HG03175 (cell line): ENCODE measurements at regions not wholly inside any gene's neighbourhood (a gene's known extent, or its start where the extent isn't known, plus 50 kb on each side); places are given as distances from the start of the nearest gene placed in this dataset.

Experiments
- ATAC-seq: cut with Tn5 transposase; IDR thresholded peaks from one replicate; pipeline ENCODE4 v1.9.1; 2021; ENCODE audit warnings: mild to moderate bottlenecking, moderate library complexity; ENCODE audit not compliant: unreplicated experiment

DNA sequence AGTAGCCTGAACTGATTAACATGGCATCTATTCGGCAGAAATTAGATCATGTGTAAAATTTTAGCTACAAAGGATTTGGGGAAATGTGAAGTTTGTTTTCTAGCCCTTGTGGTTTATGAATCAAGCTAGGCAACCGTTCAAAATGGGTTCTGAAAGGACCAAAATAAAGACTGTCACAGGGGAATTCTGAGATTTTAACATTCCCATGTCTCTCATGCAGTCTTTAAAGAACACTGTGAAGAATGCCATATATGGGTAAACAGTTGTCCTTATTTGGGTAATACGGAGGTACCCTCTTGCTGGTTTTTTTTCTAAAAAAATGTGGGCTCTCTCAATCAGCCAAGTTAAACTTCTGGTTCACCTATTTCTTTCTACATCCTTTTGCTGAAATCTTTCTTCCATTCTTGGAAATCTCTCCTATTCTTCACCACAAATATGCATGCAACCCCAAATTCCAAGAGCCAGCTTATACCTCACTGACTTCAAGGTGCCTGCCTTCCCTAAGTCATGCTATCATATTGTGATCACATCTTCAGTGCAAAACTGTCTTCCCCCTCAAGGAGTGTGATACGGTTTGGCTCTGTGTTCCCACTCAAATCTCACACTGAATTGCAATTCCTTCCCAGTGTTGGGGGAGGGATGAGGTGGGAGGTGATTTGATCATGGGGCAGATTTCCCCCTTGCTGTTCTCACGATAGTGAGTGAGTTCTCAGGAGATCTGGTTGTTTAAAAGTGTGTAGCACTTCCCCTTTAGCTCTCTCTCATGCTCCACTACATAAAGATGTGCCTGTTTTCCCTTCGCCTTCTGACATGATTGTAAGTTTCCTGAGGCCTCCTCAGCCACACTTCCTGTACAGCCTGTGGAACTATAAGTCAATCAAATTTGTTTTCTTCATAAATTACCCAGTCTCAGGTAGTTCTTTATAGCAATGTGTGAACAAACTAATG is 308.7 kb downstream of the TTLL7 start:
- no peak for ATAC-seq

DNA sequence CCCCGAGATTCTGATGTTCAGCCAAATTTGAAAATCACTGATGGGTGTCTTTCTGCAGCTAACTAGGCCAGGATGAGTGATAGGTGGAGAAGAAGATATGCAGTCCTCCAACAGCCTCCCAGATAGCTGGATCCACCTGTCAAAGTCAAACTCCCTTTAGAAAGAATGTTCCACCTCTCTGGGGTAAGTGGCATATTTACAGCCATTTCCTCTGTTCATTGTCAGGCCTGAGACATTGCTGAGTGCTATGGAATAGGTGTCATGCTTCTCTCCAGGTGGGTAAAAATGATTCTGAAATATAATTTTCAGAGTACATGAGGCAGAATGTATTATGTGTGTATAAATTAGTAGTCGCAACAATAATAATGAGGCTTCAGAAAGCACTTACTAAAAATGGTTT is 316.8 kb downstream of the TTLL7 start:
- no peak for ATAC-seq

DNA sequence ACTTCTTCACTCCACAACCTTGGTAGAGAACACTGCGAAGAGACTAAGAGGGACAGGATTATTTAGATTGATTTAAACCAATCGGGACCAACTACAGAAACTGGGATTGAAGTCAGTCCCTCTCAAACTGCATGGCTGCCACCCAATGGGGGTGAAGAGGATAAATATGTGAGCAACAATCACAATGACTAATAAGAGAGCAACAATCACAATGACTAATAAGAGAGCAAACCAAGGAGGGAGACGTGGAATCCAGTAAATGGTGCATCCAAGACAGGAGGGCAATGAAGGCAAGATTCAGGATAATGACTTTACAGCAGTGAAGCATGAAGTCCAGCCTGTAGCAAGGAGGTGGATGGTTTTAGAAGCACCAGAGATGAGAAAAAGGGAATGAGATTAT is 322.8 kb downstream of the TTLL7 start:
- ATAC-seq = no peak

DNA sequence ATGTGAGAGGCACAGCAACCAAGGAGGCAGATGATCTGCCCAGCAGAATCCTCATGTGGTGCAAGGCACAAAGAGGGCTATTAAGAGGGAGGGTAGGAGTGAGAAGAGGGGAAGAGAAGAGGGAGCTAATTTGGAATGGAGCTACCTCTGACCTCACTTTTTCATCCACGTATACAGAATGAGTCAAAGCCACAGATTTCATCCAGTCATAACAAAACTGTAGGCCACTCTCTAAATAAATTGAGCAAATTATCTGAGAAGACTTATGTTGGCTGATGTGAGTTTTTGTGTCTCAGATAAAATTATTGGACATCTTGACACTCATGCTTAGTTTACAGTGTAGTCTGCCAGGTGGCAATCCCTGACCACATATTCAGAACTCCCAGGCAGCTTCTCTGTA is 325.6 kb downstream of the TTLL7 start:
- ATAC-seq = no peak

- no peak for ATAC-seq
Observed at GRCh38 chr1:83671586-83671985, 327.3 kb downstream of the TTLL7 start.

- ATAC-seq = no peak
Observed at GRCh38 chr1:83670909-83671565, 327.9 kb downstream of the TTLL7 start.

DNA sequence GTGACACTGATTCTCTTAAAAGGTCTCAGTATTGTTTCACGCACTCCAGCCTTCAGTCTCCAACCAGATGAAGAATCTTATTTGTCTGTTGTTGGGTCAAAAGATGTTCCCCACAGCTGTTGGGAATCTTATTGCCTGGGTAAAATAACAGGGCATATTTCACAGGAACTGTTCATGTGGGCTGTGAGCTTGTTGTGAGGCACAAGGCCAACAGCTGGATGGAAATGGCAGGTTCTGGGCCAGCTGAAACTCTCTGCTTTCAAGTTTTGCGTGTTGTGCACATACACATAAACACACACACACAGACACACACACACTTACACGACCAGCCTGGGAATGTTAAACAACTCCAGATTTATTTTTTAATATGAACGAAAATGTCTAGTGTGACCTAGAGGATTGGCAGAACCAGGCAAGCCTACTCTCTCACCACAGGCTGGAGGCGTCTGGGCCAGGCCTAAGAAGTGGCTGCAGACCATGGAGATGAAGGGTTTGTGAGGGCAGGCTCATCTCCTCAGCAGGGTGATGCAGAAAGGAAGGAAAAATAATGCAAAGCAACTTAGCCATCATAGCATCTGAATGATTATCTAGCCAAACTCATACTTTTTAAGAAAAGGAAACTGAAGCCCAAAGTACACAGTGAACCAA is 357.0 kb downstream of the TTLL7 start:
- no peak for ATAC-seq

DNA sequence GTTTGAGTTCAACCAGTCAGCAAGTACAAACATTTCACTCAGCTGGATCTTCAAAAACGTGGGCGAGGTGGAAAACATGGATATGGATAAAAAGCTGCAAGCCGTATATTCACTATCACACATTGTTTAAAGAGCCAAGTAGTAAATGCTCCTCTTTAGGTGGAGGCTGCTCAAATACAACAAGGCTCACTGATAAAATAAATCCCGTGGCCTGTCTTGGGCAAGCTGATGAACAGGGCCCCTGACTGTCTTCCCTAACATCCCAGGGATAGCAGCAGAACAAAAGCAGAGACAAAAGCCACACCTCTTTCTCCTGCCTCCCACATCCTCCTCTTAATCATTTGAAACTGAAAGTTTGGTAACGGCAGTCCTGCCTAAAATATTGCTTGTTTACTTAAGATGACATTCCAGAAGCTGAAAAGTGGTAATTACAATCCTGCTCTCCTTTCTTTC is 357.7 kb downstream of the TTLL7 start:
- no peak for ATAC-seq

DNA sequence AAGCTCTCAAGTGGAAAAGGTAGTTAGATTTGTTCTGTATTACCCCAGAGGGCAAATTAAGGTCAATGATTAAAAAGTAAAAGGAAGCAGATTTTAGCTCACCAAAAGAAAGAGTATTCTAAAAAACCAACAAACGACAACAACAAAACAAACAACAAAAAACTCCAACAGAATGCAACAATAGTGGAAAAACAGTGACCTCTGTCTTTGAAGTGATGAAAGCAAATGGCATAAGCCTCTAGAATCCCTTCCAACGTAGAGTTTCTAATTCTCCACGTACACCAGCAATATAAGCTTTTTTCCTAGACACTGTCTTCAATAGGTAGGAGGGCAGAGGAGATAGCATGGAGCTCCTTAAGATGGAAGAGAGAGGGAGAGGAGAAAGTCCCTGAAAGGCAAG is 359.1 kb downstream of the TTLL7 start:
- ATAC-seq = no peak

- no peak for ATAC-seq
Observed at GRCh38 chr1:83637586-83637985, 361.3 kb downstream of the TTLL7 start.

GRCh38 chr1:83637009-83637408 is 361.9 kb downstream of the TTLL7 start:
- ATAC-seq = no peak

GRCh38 chr1:83632906-83633305 is 366.0 kb downstream of the TTLL7 start:
- ATAC-seq = no peak

DNA sequence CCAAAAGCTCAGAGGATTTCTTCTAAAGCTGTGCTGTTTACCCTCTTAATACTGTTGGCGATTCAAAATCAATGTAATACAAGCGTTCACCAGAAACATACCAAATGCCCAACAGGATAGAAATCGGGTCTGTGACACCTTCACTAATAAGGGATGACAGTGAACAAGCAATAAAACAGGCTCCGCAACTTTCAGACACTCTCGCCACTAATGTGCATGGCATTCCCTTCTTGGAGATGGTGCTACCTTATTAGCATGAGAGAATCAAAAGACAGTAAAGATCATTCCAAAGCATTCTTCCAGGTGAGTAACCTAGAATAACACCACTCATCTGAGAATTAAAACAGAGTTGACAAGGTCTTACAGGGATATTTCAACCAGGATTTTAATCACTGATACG is 367.1 kb downstream of the TTLL7 start:
- ATAC-seq = no peak

DNA sequence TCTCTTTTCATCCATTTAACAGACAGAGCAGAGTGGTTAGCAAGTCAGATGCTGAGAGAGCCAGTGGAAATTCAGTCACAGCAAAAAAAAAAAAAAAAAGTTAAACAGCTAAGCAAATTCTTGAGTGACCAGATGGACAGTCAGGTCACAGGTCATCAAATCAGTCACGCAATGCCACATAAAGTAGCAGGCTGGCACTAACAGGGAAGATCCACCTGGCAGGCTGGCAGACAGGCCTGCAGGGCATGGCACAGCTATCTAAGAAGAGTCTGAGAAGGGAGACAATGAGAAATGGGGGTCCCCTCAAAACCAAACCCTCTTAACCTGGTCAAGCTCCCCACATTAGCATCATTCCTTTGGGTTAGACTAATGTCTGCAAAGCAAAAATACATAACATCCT is 371.9 kb downstream of the TTLL7 start:
- ATAC-seq = no peak

DNA sequence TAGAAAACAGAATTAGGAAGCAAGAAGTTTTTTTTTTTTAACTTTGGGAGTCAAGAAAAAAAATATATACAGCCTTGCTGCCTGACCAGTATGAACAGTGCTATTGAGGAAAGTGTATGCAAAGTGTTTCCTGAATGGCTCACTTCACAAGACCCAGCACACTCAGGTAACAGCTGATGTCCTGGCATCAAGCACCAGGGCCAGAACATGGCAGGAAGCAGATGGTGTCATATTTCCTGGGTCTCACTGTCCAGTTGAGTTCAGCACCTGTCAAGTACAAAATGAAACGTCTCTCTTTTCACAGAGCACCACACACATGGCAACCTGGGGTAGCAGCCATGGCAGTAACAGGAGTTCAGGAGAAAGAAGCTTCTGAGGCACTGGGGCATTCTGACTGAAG is 372.3 kb downstream of the TTLL7 start:
- ATAC-seq = peak; percentile 72

DNA sequence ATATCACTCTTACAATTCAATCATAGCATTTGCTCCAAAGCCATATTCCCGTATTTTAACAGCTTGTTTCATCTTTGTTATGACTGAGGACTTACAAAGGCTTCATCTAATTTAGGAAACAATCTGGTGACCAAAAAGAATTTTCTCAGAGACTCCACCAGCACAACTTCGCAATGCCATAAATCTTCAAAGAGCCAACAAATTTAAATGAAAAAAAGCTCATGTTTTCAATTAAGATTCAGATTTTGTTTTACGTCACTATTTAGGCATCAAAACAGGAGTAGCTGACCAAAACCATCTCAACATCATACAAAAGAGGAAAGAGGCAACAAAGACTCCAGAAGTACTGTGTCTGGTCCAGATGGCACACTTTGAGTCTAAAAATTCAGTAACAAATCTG is 373.3 kb downstream of the TTLL7 start:
- no peak for ATAC-seq

GRCh38 chr1:83620016-83620415 is 378.9 kb downstream of the TTLL7 start:
- no peak for ATAC-seq

GRCh38 chr1:83619170-83619896 is 379.6 kb downstream of the TTLL7 start:
- no peak for ATAC-seq

- no peak for ATAC-seq
Observed at GRCh38 chr1:83617883-83618282, 381.0 kb downstream of the TTLL7 start.

DNA sequence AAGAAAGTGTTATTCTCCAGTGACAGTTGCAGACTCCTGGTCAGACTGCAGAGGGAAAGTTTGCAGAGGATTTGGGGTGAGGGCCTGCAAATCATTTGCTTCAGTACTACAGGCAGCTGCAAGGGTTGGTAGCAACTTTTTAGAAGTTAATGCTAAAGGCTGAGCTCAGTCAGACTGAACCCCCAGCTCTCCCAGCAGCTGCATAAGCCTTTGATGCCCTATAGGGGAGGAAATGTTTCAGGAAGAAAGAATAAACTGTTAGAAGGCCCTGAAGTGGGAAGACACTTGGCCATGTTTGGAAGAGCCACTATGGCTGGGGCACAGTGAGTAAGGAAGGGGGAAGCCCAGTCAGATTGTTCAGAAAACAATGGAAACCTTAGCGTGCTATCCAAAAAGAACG is 383.6 kb downstream of the TTLL7 start:
- ATAC-seq = no peak

DNA sequence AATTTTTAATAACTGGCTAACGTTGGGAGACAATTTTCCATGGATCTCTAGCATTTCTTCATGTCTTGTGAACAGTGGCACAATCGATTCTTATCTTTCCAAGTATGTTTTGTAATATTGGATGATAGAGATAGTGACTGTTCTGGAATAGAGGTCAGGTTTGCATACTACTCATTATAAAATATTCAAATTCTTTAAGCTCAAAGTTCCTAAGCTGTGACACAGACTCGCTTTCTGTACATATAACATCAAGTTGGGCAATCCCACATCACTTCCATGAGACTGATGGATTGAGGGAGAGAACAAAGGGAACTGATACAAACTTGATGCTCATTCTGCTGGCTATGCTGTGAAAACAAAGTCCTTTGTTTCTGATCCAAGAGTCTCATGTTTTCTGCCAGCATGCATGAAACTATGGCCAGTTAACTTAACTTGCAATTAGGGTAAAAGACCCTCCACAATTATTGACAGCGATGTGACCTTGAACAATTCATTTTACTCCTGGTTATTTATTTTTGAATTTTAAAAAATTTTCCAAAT is 392.4 kb downstream of the TTLL7 start:
- no peak for ATAC-seq
